GM23338 (cell line): ENCODE measurements at regions not wholly inside any gene's neighbourhood (a gene's known extent, or its start where the extent isn't known, plus 50 kb on each side); places are given as distances from the start of the nearest gene placed in this dataset.

Experiments used
- CTCF ChIP-seq, 2 experiments: fragments of 200-600 bp in 1 of 2; sonication (generic) in 1 of 2; conservative IDR thresholded peaks; 2 replicates each; pipeline versions ENCODE4 v1.5.1 to v1.6.1; 2016 to 2017; ENCODE audit warnings: antibody characterized with exemption in 2 of 2, low read depth in 2 of 2, mild to moderate bottlenecking in 2 of 2, moderate library complexity in 1 of 2
- EZH2 ChIP-seq: fragments of 200-600 bp; sonication (generic); IDR thresholded peaks from one replicate; pipeline ENCODE4 v1.8.0; 2017; ENCODE audit warnings: antibody characterized with exemption, mild to moderate bottlenecking, low read depth; ENCODE audit not compliant: unreplicated experiment
- EZH2phosphoT487 ChIP-seq: fragments of 200-600 bp; sonication (generic); IDR thresholded peaks from one replicate; pipeline ENCODE4 v1.8.1; 2018; ENCODE audit warnings: antibody characterized with exemption; ENCODE audit not compliant: unreplicated experiment
- POLR2AphosphoS5 ChIP-seq: IDR thresholded peaks from 2 replicates; pipeline ENCODE4 v1.6.1; 2016; ENCODE audit warnings: antibody characterized with exemption, low read depth
- TF ChIP-seq, protein P1 (sequence below): IDR thresholded peaks from one replicate; pipeline ENCODE4 v1.6.1; 2018; ENCODE audit warnings: antibody characterized with exemption; ENCODE audit not compliant: unreplicated experiment

DNA sequence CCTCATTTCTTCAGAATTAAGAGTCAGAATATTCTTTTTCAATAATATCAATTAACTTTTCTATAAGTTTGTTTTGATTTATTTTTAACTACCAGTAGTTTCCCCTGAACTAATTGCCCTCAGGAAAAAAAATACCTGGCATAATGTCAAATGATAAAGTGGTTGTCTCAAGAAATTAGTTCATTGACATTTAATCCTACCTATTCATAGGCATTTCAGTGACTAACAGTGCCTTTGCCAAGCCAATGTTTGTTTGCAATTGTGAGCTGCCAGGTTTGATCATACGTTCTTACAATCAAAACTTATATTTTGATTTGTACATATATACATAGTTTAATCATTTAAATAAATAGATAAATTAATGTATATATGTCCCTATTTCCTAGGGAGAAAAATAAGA is 267.3 kb upstream of the MC4R start:
- TF ChIP-seq CTCF (conservative IDR thresholded peaks at IDR 0.05; ENCODE audit: low read depth in 2 of 2) (no peak), POLR2AphosphoS5 (no peak), EZH2phosphoT487 (no peak), EZH2 (no peak)
- TF ChIP-seq, protein P1, sequence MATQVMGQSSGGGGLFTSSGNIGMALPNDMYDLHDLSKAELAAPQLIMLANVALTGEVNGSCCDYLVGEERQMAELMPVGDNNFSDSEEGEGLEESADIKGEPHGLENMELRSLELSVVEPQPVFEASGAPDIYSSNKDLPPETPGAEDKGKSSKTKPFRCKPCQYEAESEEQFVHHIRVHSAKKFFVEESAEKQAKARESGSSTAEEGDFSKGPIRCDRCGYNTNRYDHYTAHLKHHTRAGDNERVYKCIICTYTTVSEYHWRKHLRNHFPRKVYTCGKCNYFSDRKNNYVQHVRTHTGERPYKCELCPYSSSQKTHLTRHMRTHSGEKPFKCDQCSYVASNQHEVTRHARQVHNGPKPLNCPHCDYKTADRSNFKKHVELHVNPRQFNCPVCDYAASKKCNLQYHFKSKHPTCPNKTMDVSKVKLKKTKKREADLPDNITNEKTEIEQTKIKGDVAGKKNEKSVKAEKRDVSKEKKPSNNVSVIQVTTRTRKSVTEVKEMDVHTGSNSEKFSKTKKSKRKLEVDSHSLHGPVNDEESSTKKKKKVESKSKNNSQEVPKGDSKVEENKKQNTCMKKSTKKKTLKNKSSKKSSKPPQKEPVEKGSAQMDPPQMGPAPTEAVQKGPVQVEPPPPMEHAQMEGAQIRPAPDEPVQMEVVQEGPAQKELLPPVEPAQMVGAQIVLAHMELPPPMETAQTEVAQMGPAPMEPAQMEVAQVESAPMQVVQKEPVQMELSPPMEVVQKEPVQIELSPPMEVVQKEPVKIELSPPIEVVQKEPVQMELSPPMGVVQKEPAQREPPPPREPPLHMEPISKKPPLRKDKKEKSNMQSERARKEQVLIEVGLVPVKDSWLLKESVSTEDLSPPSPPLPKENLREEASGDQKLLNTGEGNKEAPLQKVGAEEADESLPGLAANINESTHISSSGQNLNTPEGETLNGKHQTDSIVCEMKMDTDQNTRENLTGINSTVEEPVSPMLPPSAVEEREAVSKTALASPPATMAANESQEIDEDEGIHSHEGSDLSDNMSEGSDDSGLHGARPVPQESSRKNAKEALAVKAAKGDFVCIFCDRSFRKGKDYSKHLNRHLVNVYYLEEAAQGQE: no peak
